Trophoblast cell (in vitro differentiated cells and primary cell): ENCODE measurements at regions not wholly inside any gene's neighbourhood (a gene's known extent, or its start where the extent isn't known, plus 50 kb on each side); places are given as distances from the start of the nearest gene placed in this dataset.

Experiments
- DNase-seq, 2 donors: peaks; one replicate each; pipeline ENCODE4 v3.0.0-alpha.2; 2016
- H2AFZ ChIP-seq: 2 replicates; pipeline ENCODE4 v1.6.1; 2013; ENCODE audit warnings: low read length, moderate library complexity, mild to moderate bottlenecking; ENCODE audit not compliant: insufficient read depth, poor library complexity
- H2AK5ac ChIP-seq: 2 replicates; pipeline ENCODE4 v1.6.1; 2013; ENCODE audit warnings: mild to moderate bottlenecking, low read length
- H2BK120ac ChIP-seq: 2 replicates; pipeline ENCODE4 v1.6.1; 2013; ENCODE audit warnings: low read length, mild to moderate bottlenecking, moderate library complexity; ENCODE audit not compliant: insufficient read depth, poor library complexity
- H2BK12ac ChIP-seq: 2 replicates; pipeline ENCODE4 v1.6.1; 2013; ENCODE audit warnings: mild to moderate bottlenecking, low read length, moderate library complexity
- H2BK5ac ChIP-seq: 2 replicates; pipeline ENCODE4 v1.6.1; 2013; ENCODE audit warnings: low read length, low read depth, moderate library complexity, mild to moderate bottlenecking; ENCODE audit not compliant: poor library complexity
- H3K14ac ChIP-seq: 2 replicates; pipeline ENCODE4 v1.6.1; 2013; ENCODE audit warnings: mild to moderate bottlenecking, low read length
- H3K18ac ChIP-seq: 2 replicates; pipeline ENCODE4 v1.6.1; 2013; ENCODE audit warnings: mild to moderate bottlenecking, low read length
- H3K23ac ChIP-seq: 2 replicates; pipeline ENCODE4 v1.6.1; 2013; ENCODE audit warnings: low read length
- H3K27ac ChIP-seq: 2 replicates; pipeline ENCODE4 v1.5.1; 2013; ENCODE audit warnings: low read depth, mild to moderate bottlenecking, inconsistent platforms, low read length, moderate library complexity
- H3K27me3 ChIP-seq: 2 replicates; pipeline ENCODE4 v1.6.1; 2013; ENCODE audit warnings: inconsistent platforms, mild to moderate bottlenecking, low read length, moderate library complexity; ENCODE audit not compliant: insufficient read depth
- H3K36me3 ChIP-seq, 2 experiments: 1 replicate in 1 of 2; 2 replicates in 1 of 2; pipeline ENCODE4 v1.6.1; 2013; ENCODE audit warnings: low read length in 2 of 2, mild to moderate bottlenecking in 2 of 2, moderate library complexity in 1 of 2; ENCODE audit not compliant: insufficient read depth in 2 of 2, control insufficient read depth in 1 of 2
- H3K4ac ChIP-seq: 2 replicates; pipeline ENCODE4 v1.6.1; 2013; ENCODE audit warnings: low read depth, mild to moderate bottlenecking, low read length, moderate library complexity
- H3K4me1 ChIP-seq, 2 experiments: 1 replicate in 1 of 2; 2 replicates in 1 of 2; pipeline ENCODE4 v1.6.1; 2013; ENCODE audit warnings: low read length in 2 of 2, mild to moderate bottlenecking in 2 of 2, moderate library complexity in 1 of 2; ENCODE audit not compliant: insufficient read depth in 2 of 2, control insufficient read depth in 1 of 2
- H3K4me2 ChIP-seq: 2 replicates; pipeline ENCODE4 v1.6.1; 2013; ENCODE audit warnings: inconsistent platforms, mild to moderate bottlenecking, low read length, moderate library complexity
- H3K4me3 ChIP-seq: 2 replicates; pipeline ENCODE4 v1.5.1; 2013; ENCODE audit warnings: mild to moderate bottlenecking, low read depth, low read length, inconsistent platforms
- H3K79me1 ChIP-seq: one replicate; pipeline ENCODE4 v1.6.1; 2013; ENCODE audit warnings: low read length
- H3K79me2 ChIP-seq: 2 replicates; pipeline ENCODE4 v1.6.1; 2013; ENCODE audit warnings: low read length, mild to moderate bottlenecking; ENCODE audit not compliant: control insufficient read depth, insufficient read depth, poor library complexity
- H3K9ac ChIP-seq: 2 replicates; pipeline ENCODE4 v1.6.1; 2013; ENCODE audit warnings: mild to moderate bottlenecking, low read length
- H3K9me3 ChIP-seq: 2 replicates; pipeline ENCODE4 v1.6.1; 2013; ENCODE audit warnings: low read depth, mild to moderate bottlenecking, control low read depth, inconsistent platforms, low read length; ENCODE audit not compliant: insufficient read depth
- H4K12ac ChIP-seq: 2 replicates; pipeline ENCODE4 v1.6.1; 2013; ENCODE audit warnings: low read depth, mild to moderate bottlenecking, low read length, moderate library complexity
- H4K8ac ChIP-seq: 2 replicates; pipeline ENCODE4 v1.6.1; 2013; ENCODE audit warnings: low read depth, mild to moderate bottlenecking, low read length, moderate library complexity
- H4K91ac ChIP-seq: one replicate; pipeline ENCODE4 v1.6.1; 2013; ENCODE audit warnings: low read depth, mild to moderate bottlenecking, low read length, moderate library complexity
- WGBS: extraction: QIAGEN DNeasy Blood & Tissue Kit; methylation state at CpG from one replicate; pipeline ENCODE4 v1.1.7; 2013; ENCODE audit warnings: missing lambda C conversion rate; ENCODE audit not compliant: insufficient read length, insufficient coverage; ENCODE audit errors: extremely low coverage; 5-methylcytosine and 5-hydroxymethylcytosine counted together

- no peaks in the 10 kb centered on the region for H3K9me3 ChIP-seq
- no peak overlapping the region for H2BK120ac ChIP-seq
- no peaks in the 10 kb centered on the region for H3K79me1 ChIP-seq
- H3K4ac ChIP-seq, result no peak overlapping the region
- H2AFZ ChIP-seq, result no peak overlapping the region
- H2BK12ac ChIP-seq, result peak overlapping the region; percentile 49
- H3K4me2 ChIP-seq, result no peak overlapping the region
- H4K91ac ChIP-seq, result no peak overlapping the region
- no peak overlapping the region for H3K27ac ChIP-seq
- H3K9ac ChIP-seq, result no peak overlapping the region
- no peak overlapping the region for H2AK5ac ChIP-seq
- H4K8ac ChIP-seq, result no peak overlapping the region
- no peak overlapping the region for H3K4me3 ChIP-seq
- DNase-seq, result no peak
- no peak overlapping the region for H3K14ac ChIP-seq
- WGBS, result no CpG with 5 or more reads among the region's 7 CpGs
- H3K4me1 ChIP-seq, result no peaks in the 10 kb centered on the region
- H3K27me3 ChIP-seq, result no peaks in the 10 kb centered on the region
- no peak overlapping the region for H3K18ac ChIP-seq
- H3K36me3 ChIP-seq, result peaks cover 0 to 2% of the 10 kb centered on the region in 2 experiments
- no peak overlapping the region for H4K12ac ChIP-seq
- H2BK5ac ChIP-seq, result no peak overlapping the region
- no peaks in the 10 kb centered on the region for H3K79me2 ChIP-seq
- H3K23ac ChIP-seq, result no peak overlapping the region
Measured at GRCh38 chr7:34457329-34457728, 200.7 kb upstream of the NPSR1 start.

- H2BK5ac ChIP-seq, result peak overlapping the region; percentile 68
- H3K79me2 ChIP-seq, result no peaks in the 10 kb centered on the region
- no peak overlapping the region for H2BK120ac ChIP-seq
- H3K36me3 ChIP-seq, result no peaks in the 10 kb centered on the region
- no peak overlapping the region for H3K18ac ChIP-seq
- H3K14ac ChIP-seq, result no peak overlapping the region
- H2AK5ac ChIP-seq, result no peak overlapping the region
- peaks cover 1% of the 10 kb centered on the region for H3K79me1 ChIP-seq
- no peaks in the 10 kb centered on the region for H3K9me3 ChIP-seq
- no peak overlapping the region for H4K8ac ChIP-seq
- peak overlapping the region; percentile 48 for H3K27ac ChIP-seq
- H2AFZ ChIP-seq, result no peak overlapping the region
- H3K4ac ChIP-seq, result no peak overlapping the region
- no peak overlapping the region for H3K4me3 ChIP-seq
- peak overlapping the region; percentile 49 for H2BK12ac ChIP-seq
- DNase-seq, result peak; percentile 77 to 93
- H4K12ac ChIP-seq, result no peak overlapping the region
- no peak overlapping the region for H3K9ac ChIP-seq
- peaks cover 0 to 1% of the 10 kb centered on the region in 2 experiments for H3K4me1 ChIP-seq
- WGBS, result no CpG with 5 or more reads among the region's 1 CpG
- no peak overlapping the region for H3K23ac ChIP-seq
- no peaks in the 10 kb centered on the region for H3K27me3 ChIP-seq
- no peak overlapping the region for H3K4me2 ChIP-seq
- H4K91ac ChIP-seq, result no peak overlapping the region
Measured at GRCh38 chr7:34463830-34464229, 194.2 kb upstream of the NPSR1 start.

GRCh38 chr7:34471844-34472243 is 186.2 kb upstream of the NPSR1 start:
- no peak overlapping the region for H3K23ac ChIP-seq
- no peak overlapping the region for H3K4me3 ChIP-seq
- no peak overlapping the region for H4K12ac ChIP-seq
- no peak overlapping the region for H2BK5ac ChIP-seq
- no peaks in the 10 kb centered on the region for H3K4me1 ChIP-seq
- H2BK12ac ChIP-seq, result no peak overlapping the region
- H2BK120ac ChIP-seq, result no peak overlapping the region
- H3K9ac ChIP-seq, result no peak overlapping the region
- no peak overlapping the region for H3K27ac ChIP-seq
- no peaks in the 10 kb centered on the region for H3K79me1 ChIP-seq
- H3K36me3 ChIP-seq, result peaks cover 0 to 3% of the 10 kb centered on the region in 2 experiments
- H3K79me2 ChIP-seq, result no peaks in the 10 kb centered on the region
- no peak overlapping the region for H4K91ac ChIP-seq
- H2AFZ ChIP-seq, result no peak overlapping the region
- no peak overlapping the region for H3K18ac ChIP-seq
- H3K27me3 ChIP-seq, result no peaks in the 10 kb centered on the region
- no peak for DNase-seq
- no peak overlapping the region for H4K8ac ChIP-seq
- H3K9me3 ChIP-seq, result peaks cover 2% of the 10 kb centered on the region
- no peak overlapping the region for H3K4ac ChIP-seq
- H3K4me2 ChIP-seq, result no peak overlapping the region
- no peak overlapping the region for H2AK5ac ChIP-seq
- H3K14ac ChIP-seq, result no peak overlapping the region

GRCh38 chr7:34486371-34486770 is 171.6 kb upstream of the NPSR1 start:
- DNase-seq, result no peak
- no peaks in the 10 kb centered on the region for H3K27me3 ChIP-seq
- no CpG with 5 or more reads among the region's 4 CpGs for WGBS

More at GRCh38 chr7:34486371-34486770, 171.6 kb upstream of the NPSR1 start:
- Histone ChIP-seq H2BK120ac (no peak overlapping the region), H3K79me1 (no peaks in the 10 kb centered on the region), H3K27ac (no peak overlapping the region), H2AFZ (no peak overlapping the region), H2AK5ac (no peak overlapping the region), H3K4me2 (no peak overlapping the region), H3K79me2 (no peaks in the 10 kb centered on the region), H2BK5ac (no peak overlapping the region), H3K4ac (no peak overlapping the region), H3K36me3 (no peaks in the 10 kb centered on the region), H3K14ac (no peak overlapping the region), H4K91ac (no peak overlapping the region), H3K23ac (no peak overlapping the region), H3K9ac (no peak overlapping the region), H4K8ac (no peak overlapping the region), H4K12ac (no peak overlapping the region), H3K4me3 (no peak overlapping the region), H3K18ac (no peak overlapping the region), H2BK12ac (no peak overlapping the region), H3K9me3 (no peaks in the 10 kb centered on the region), H3K4me1 (no peaks in the 10 kb centered on the region)
